ENCODE measurements at regions not wholly inside any gene's neighbourhood (a gene's known extent, or its start where the extent isn't known, plus 50 kb on each side); places are given as distances from the start of the nearest gene placed in this dataset.

GRCh38 chr13:104477261-104477660 is 1411.0 kb upstream of the SLC10A2 start:
- Histone ChIP-seq H3K79me2 (ENCODE audit: control insufficient read depth, low read length) (no peaks in the 10 kb centered on the region), H3K4me3 (ENCODE audit: low read length) (no peak overlapping the region), H3K9me3 (ENCODE audit: control insufficient read depth, insufficient read depth, low read length) (no peaks in the 10 kb centered on the region), H3K9me2 (replicated peaks; ENCODE audit: control insufficient read depth, low read length) (no peaks in the 10 kb centered on the region), H4K20me1 (ENCODE audit: control insufficient read depth, insufficient read depth, low read depth, low read length) (no peaks in the 10 kb centered on the region), H3F3A (ENCODE audit: control insufficient read depth, insufficient read depth) (no peaks in the 10 kb centered on the region), H3K4me1 (ENCODE audit: control insufficient read depth, low read length) (no peaks in the 10 kb centered on the region), H3K4me2 (ENCODE audit: low read length) (no peak overlapping the region), H3K27ac (ENCODE audit: low read depth, low read length) (no peak overlapping the region), H3K36me3 (ENCODE audit: control insufficient read depth, low read length) (no peaks in the 10 kb centered on the region), H3K27me3 (ENCODE audit: control insufficient read depth, low read length) (no peaks in the 10 kb centered on the region)
- no peak for TF ChIP-seq EZH2phosphoT487 (IDR thresholded peaks at IDR 0.05; ENCODE audit: borderline replicate concordance, low read length)
- TF ChIP-seq, protein P1, sequence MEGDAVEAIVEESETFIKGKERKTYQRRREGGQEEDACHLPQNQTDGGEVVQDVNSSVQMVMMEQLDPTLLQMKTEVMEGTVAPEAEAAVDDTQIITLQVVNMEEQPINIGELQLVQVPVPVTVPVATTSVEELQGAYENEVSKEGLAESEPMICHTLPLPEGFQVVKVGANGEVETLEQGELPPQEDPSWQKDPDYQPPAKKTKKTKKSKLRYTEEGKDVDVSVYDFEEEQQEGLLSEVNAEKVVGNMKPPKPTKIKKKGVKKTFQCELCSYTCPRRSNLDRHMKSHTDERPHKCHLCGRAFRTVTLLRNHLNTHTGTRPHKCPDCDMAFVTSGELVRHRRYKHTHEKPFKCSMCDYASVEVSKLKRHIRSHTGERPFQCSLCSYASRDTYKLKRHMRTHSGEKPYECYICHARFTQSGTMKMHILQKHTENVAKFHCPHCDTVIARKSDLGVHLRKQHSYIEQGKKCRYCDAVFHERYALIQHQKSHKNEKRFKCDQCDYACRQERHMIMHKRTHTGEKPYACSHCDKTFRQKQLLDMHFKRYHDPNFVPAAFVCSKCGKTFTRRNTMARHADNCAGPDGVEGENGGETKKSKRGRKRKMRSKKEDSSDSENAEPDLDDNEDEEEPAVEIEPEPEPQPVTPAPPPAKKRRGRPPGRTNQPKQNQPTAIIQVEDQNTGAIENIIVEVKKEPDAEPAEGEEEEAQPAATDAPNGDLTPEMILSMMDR (IDR thresholded peaks at IDR 0.05; ENCODE audit: low read depth, low read length, poor library complexity, severe bottlenecking) = no peak

- no peaks in the 10 kb centered on the region for H3K27me3 ChIP-seq (ENCODE audit: control insufficient read depth, low read length)
- H3K9me3 ChIP-seq (ENCODE audit: control insufficient read depth, insufficient read depth, low read length) = no peaks in the 10 kb centered on the region
- H3K79me2 ChIP-seq (ENCODE audit: control insufficient read depth, low read length) = no peaks in the 10 kb centered on the region
- H4K20me1 ChIP-seq (ENCODE audit: control insufficient read depth, insufficient read depth, low read depth, low read length) = no peaks in the 10 kb centered on the region
- no peaks in the 10 kb centered on the region for H3F3A ChIP-seq (ENCODE audit: control insufficient read depth, insufficient read depth)
- no peak overlapping the region for H3K4me3 ChIP-seq (ENCODE audit: low read length)
- H3K4me2 ChIP-seq (ENCODE audit: low read length) = no peak overlapping the region
- no peaks in the 10 kb centered on the region for H3K9me2 ChIP-seq (replicated peaks; ENCODE audit: control insufficient read depth, low read length)
- H3K27ac ChIP-seq (ENCODE audit: low read depth, low read length) = no peak overlapping the region
- H3K36me3 ChIP-seq (ENCODE audit: control insufficient read depth, low read length) = no peaks in the 10 kb centered on the region
- TF ChIP-seq, protein P1 (IDR thresholded peaks at IDR 0.05; ENCODE audit: low read depth, low read length, poor library complexity, severe bottlenecking) = no peak
- no peak for TF ChIP-seq EZH2phosphoT487 (IDR thresholded peaks at IDR 0.05; ENCODE audit: borderline replicate concordance, low read length)
- H3K4me1 ChIP-seq (ENCODE audit: control insufficient read depth, low read length) = no peaks in the 10 kb centered on the region
Measured at GRCh38 chr13:104473936-104474335, 1407.7 kb upstream of the SLC10A2 start.

DNA sequence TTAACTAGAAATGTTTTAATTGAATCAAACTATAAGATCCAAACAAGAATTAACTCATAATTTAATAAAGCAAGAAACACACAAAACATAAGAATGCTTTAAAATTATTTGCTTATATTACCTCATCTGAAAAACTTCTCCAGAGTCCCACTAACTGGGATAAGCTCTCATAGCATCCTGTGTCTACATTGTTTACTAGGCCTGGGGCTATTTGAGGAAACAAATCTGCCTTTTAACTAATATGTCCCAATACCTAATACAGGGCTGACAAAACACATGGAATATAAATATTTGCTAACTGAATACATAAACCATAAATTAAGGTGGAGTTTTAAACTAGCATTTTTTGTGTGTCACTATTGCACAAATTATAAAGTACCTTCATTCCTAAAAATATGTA is 1399.8 kb upstream of the SLC10A2 start:
- TF ChIP-seq EZH2phosphoT487 (IDR thresholded peaks at IDR 0.05; ENCODE audit: borderline replicate concordance, low read length) = no peak
- TF ChIP-seq, protein P1 (IDR thresholded peaks at IDR 0.05; ENCODE audit: low read depth, low read length, poor library complexity, severe bottlenecking) = no peak
- H3F3A ChIP-seq (ENCODE audit: control insufficient read depth, insufficient read depth) = no peaks in the 10 kb centered on the region

DNA sequence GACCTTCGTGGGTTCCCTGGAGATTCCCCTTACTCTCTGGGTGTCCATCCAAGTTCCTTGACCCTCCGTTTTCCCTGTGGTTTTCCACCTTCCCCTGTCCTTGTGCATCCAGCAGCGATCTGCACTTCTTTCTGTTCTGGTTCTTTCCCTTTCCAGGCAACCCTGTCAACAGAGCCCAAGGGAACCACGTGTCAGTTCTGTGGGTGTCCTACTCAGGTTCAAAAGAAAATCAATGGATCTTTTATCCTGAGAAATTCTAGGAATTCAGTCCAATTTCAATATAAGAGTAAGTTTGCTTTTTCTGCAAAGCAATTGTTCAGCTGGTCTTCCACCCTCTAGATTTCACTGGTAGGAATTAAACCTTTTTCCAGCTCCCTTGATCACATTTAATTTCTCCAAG is 1394.8 kb upstream of the SLC10A2 start:
- Histone ChIP-seq H4K20me1 (ENCODE audit: control insufficient read depth, insufficient read depth, low read depth, low read length) (no peaks in the 10 kb centered on the region), H3K27me3 (ENCODE audit: control insufficient read depth, low read length) (no peaks in the 10 kb centered on the region), H3K79me2 (ENCODE audit: control insufficient read depth, low read length) (no peaks in the 10 kb centered on the region), H3K36me3 (ENCODE audit: control insufficient read depth, low read length) (no peaks in the 10 kb centered on the region), H3K9me2 (replicated peaks; ENCODE audit: control insufficient read depth, low read length) (no peaks in the 10 kb centered on the region), H3K4me3 (ENCODE audit: low read length) (no peak overlapping the region), H3K4me2 (ENCODE audit: low read length) (no peak overlapping the region), H3K9me3 (ENCODE audit: control insufficient read depth, insufficient read depth, low read length) (no peaks in the 10 kb centered on the region), H3F3A (ENCODE audit: control insufficient read depth, insufficient read depth) (no peaks in the 10 kb centered on the region), H3K4me1 (ENCODE audit: control insufficient read depth, low read length) (no peaks in the 10 kb centered on the region), H3K27ac (ENCODE audit: low read depth, low read length) (no peak overlapping the region)
- TF ChIP-seq, protein P1 (IDR thresholded peaks at IDR 0.05; ENCODE audit: low read depth, low read length, poor library complexity, severe bottlenecking) = no peak
- no peak for TF ChIP-seq EZH2phosphoT487 (IDR thresholded peaks at IDR 0.05; ENCODE audit: borderline replicate concordance, low read length)

More for the DNA sequence above, 1399.8 kb upstream of the SLC10A2 start:
- no peaks in the 10 kb centered on the region for H3K79me2 ChIP-seq (ENCODE audit: control insufficient read depth, low read length)
- H3K4me1 ChIP-seq (ENCODE audit: control insufficient read depth, low read length) = no peaks in the 10 kb centered on the region
- no peaks in the 10 kb centered on the region for H3K27me3 ChIP-seq (ENCODE audit: control insufficient read depth, low read length)
- no peaks in the 10 kb centered on the region for H3K9me2 ChIP-seq (replicated peaks; ENCODE audit: control insufficient read depth, low read length)
- no peaks in the 10 kb centered on the region for H3K9me3 ChIP-seq (ENCODE audit: control insufficient read depth, insufficient read depth, low read length)
- H3K36me3 ChIP-seq (ENCODE audit: control insufficient read depth, low read length) = no peaks in the 10 kb centered on the region
- no peak overlapping the region for H3K4me2 ChIP-seq (ENCODE audit: low read length)
- no peaks in the 10 kb centered on the region for H4K20me1 ChIP-seq (ENCODE audit: control insufficient read depth, insufficient read depth, low read depth, low read length)
- no peak overlapping the region for H3K4me3 ChIP-seq (ENCODE audit: low read length)
- no peak overlapping the region for H3K27ac ChIP-seq (ENCODE audit: low read depth, low read length)
